ENCODE measurements at regions not wholly inside any gene's neighbourhood (a gene's known extent, or its start where the extent isn't known, plus 50 kb on each side); places are given as distances from the start of the nearest gene placed in this dataset.

DNA sequence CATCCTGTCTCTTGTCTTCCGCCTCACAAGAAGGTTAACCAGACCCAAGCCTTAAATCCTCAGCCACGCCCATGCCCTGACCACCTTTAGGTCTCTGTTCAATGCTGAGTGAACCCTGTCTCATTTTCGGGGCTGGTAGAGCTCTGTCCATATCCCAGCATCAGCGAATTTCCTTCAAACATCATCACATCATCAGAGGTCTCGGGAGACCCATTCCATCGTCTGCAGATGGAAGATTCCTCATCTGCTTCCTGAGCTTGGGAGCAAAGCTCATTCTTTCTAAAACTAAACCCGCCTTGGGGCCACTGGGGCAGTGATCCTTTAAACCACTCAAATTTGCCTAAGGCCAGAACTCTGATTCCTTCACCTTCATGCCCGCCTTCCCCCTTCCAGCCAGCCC is 173.7 kb downstream of the TTC32 start:
- no peak for TF ChIP-seq CTCF (conservative IDR thresholded peaks at IDR 0.05)
- TF ChIP-seq ZFX (IDR thresholded peaks at IDR 0.05), result no peak

Data from C4-2B (cell line).